ENCODE measurements at regions not wholly inside any gene's neighbourhood (a gene's known extent, or its start where the extent isn't known, plus 50 kb on each side); places are given as distances from the start of the nearest gene placed in this dataset.

DNA sequence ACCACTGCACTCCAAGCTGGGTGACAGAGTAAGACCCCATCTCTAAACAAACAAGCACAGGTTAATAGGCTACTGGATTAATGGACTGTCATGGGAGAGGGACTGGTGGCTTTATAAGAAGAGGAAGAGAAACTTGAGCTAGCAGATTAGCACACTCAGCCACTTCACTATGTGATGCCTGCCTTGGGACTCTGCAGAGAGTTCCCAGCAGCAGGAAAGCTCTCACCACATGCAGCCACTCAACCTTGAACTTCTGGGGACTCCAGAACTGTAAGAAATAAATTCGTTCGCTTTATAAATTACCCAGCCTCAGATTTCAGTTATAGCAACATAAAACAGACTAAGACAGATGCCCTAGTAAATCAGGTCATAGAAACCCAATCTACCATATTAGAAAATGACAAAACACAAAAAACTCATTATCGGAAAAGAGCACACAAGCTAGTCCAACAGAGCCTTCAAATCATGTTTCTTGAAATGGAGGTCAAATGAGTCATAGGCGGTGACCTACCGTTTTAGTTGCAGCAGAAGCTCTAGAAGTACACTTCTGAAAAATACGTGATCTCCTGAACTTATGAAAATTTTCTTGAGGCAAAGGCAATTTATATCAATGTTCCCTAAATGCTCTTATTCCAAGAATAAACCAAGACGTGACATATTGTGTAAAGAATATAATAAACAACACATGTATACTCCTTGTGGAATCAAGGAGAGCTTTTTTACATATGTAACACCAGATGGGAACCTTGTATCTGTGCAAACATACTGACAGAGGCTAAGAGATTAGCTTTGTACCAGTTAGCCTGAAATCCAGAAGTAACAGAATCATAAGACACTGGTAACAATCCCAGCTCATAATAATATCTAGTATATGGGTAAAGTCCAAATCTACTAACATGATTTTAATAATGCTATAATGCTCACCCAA lies 340.9 kb upstream of the SGCG start:
- Histone ChIP-seq H3K14ac (replicated peaks; ENCODE audit: low read depth, low read length) (no peak overlapping the region), H3K9me1 (ENCODE audit: insufficient read depth, low read length) (no peaks in the 10 kb centered on the region), H3K27me3 (ENCODE audit: control insufficient read depth, insufficient read depth, low read length) (no peaks in the 10 kb centered on the region), H3K4me3 (ENCODE audit: insufficient read depth, low read depth, low read length) (no peak overlapping the region), H3K27ac (ENCODE audit: insufficient read depth, low read length) (no peak overlapping the region), H2AK5ac (ENCODE audit: low read depth, low read length) (no peak overlapping the region), H4K20me1 (ENCODE audit: insufficient read depth, low read length) (no peaks in the 10 kb centered on the region), H3K23ac (ENCODE audit: low read depth, low read length) (no peak overlapping the region), H4K91ac (ENCODE audit: insufficient read depth, low read depth, low read length) (no peak overlapping the region), H3K36me3 (ENCODE audit: control insufficient read depth, insufficient read depth, low read length) (no peaks in the 10 kb centered on the region), H3K9me3 (ENCODE audit: control insufficient read depth, insufficient read depth, low read length) (no peaks in the 10 kb centered on the region), H2BK15ac (ENCODE audit: low read depth, low read length) (no peak overlapping the region), H3K4ac (ENCODE audit: low read depth, low read length) (no peak overlapping the region), H2BK20ac (ENCODE audit: low read depth, low read length) (no peak overlapping the region), H3K79me1 (ENCODE audit: low read depth in 1 of 2, low read length in 2 of 2) (no peaks in the 10 kb centered on the region), H3K4me1 (ENCODE audit: control insufficient read depth, insufficient read depth, low read length) (no peaks in the 10 kb centered on the region), H2BK5ac (ENCODE audit: low read depth, low read length, poor library complexity, severe bottlenecking) (no peak overlapping the region), H2AFZ (replicated peaks; ENCODE audit: low read length, poor library complexity) (no peak overlapping the region), H4K8ac (ENCODE audit: low read depth in 2 of 2, low read length in 2 of 2) (no peak overlapping the region), H3K56ac (ENCODE audit: extremely low read depth, insufficient read depth, low read length) (no peak overlapping the region), H3K18ac (ENCODE audit: low read depth, low read length) (no peak overlapping the region), H2BK120ac (ENCODE audit: low read depth, low read length) (no peak overlapping the region), H3K9ac (ENCODE audit: low read depth, low read length) (no peak overlapping the region), H4K5ac (ENCODE audit: low read depth, low read length) (no peak overlapping the region), H3K4me2 (ENCODE audit: low read depth, low read length) (no peak overlapping the region), H2AK9ac (replicated peaks; ENCODE audit: low read depth, low read length, poor library complexity) (no peak overlapping the region)
- ATAC-seq (ENCODE audit: low read depth) (no peak), DNase-seq (no peak)
- POLR2A ChIA-PET (ENCODE audit: unreplicated experiment), result no interaction called here
- in situ Hi-C loops (cut with MboI; ENCODE audit: low sequenced_read_pairs), result no loop called here
- CTCF ChIA-PET, result interaction anchor here (1.0 kb wide), 1 partner anchor 9 kb away, joined by 3 read pairs; no protein-coding TSS in a partner anchor
- dilution Hi-C loops (cut with HindIII; ENCODE audit: low sequenced_read_pairs, unreplicated experiment), result no loop called here
- no TSS peak for BruUV-seq (replicated peaks)
- intact Hi-C loops (cut with micrococcal nuclease), result no loop called here
- WGBS, 2 experiments (ENCODE audit: extremely low coverage in 2 of 2, insufficient read length in 1 of 2), result no CpG with 5 or more reads among the region's 7 CpGs
- TF ChIP-seq POLR2A (IDR thresholded peaks at IDR 0.05; ENCODE audit: low read depth, low read length) (no peak), MAZ (IDR thresholded peaks at IDR 0.05; ENCODE audit: borderline replicate concordance, low read depth, low read length) (no peak), NFE2L2 (IDR thresholded peaks at IDR 0.05; ENCODE audit: low read depth, low read length) (no peak), RFX5 (IDR thresholded peaks at IDR 0.05; ENCODE audit: low read depth, low read length) (no peak), SMC3 (IDR thresholded peaks at IDR 0.05; ENCODE audit: low read depth, low read length) (no peak), MXI1 (IDR thresholded peaks at IDR 0.05; ENCODE audit: borderline replicate concordance, low read depth, low read length) (no peak), RCOR1 (IDR thresholded peaks at IDR 0.05; ENCODE audit: insufficient replicate concordance, low read length) (no peak), CHD1 (IDR thresholded peaks at IDR 0.05; ENCODE audit: low read depth, low read length) (no peak), MAFK (IDR thresholded peaks at IDR 0.05; ENCODE audit: low read depth, low read length) (no peak), FOS (IDR thresholded peaks at IDR 0.05; ENCODE audit: low read depth, low read length) (no peak), BHLHE40 (IDR thresholded peaks at IDR 0.05; ENCODE audit: low read depth, low read length) (no peak), CTCF (conservative IDR thresholded peaks at IDR 0.05; ENCODE audit: low read depth, low read length) (no peak), CEBPB (IDR thresholded peaks at IDR 0.05; ENCODE audit: low read depth, low read length) (no peak), RAD21 (IDR thresholded peaks at IDR 0.05; ENCODE audit: low read length) (no peak)
- TF ChIP-seq, protein P1, sequence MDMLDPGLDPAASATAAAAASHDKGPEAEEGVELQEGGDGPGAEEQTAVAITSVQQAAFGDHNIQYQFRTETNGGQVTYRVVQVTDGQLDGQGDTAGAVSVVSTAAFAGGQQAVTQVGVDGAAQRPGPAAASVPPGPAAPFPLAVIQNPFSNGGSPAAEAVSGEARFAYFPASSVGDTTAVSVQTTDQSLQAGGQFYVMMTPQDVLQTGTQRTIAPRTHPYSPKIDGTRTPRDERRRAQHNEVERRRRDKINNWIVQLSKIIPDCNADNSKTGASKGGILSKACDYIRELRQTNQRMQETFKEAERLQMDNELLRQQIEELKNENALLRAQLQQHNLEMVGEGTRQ (IDR thresholded peaks at IDR 0.05; ENCODE audit: low read depth, low read length), result no peak
